ENCODE measurements at regions not wholly inside any gene's neighbourhood (a gene's known extent, or its start where the extent isn't known, plus 50 kb on each side); places are given as distances from the start of the nearest gene placed in this dataset.

GRCh38 chr15:25061808-25062550 lies 107.2 kb downstream of the SNRPN start:
- no peak for TF ChIP-seq CTCF (IDR thresholded peaks at IDR 0.05; ENCODE audit: low read depth, low read length)
- no peak for DNase-seq (ENCODE audit: extremely low read depth, low read depth)

DNA sequence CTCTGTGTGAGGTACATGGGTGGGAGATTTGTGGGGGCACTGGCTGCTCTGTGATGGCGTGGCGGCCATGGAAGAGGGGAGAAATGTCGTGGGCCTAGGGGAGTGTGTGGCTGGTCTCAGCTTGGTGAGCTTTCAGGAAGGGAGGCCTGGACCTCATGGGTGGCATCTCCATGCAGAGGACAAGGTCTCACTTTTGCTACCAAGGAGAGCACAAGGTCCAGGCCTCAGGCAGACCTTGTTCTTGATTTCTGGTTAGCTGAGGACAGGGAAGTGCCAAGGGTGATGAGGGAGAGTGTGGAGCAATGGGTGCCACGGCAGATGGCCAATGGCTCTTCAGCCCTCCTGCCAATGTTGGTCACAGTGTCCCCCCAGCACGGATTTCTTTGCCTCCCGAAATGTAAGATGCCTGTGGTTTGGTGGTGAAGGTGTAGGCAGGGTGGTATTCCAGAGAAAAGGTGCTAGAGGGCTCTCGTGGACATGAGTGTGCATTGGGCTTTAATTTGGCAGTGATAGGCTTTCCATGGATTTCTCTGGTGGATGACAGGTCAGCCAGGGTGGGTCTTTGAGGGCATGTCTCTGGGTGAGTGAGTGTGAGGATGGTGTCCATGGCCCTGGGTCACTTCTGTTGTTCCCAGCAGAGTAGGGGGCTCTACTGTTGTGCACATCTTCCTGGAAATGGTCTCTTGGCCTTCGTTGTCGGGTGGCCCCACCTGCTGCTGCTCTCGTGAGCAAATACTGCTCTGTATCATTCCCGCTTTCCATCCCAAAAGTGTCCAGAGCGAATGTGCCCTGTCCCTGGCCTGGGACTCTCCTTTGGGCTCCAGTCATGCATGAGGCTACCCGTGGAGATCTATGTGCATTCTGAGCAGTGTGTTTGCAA lies 108.0 kb downstream of the SNRPN start:
- no peak for TF ChIP-seq CTCF (IDR thresholded peaks at IDR 0.05; ENCODE audit: low read depth, low read length)

GRCh38 chr15:25065286-25065685 lies 110.5 kb downstream of the SNRPN start:
- no peak for DNase-seq (ENCODE audit: extremely low read depth, low read depth)
- no peak for TF ChIP-seq CTCF (IDR thresholded peaks at IDR 0.05; ENCODE audit: low read depth, low read length)

More for the DNA sequence above, 108.0 kb downstream of the SNRPN start:
- no peak for DNase-seq (ENCODE audit: extremely low read depth, low read depth)

DNA sequence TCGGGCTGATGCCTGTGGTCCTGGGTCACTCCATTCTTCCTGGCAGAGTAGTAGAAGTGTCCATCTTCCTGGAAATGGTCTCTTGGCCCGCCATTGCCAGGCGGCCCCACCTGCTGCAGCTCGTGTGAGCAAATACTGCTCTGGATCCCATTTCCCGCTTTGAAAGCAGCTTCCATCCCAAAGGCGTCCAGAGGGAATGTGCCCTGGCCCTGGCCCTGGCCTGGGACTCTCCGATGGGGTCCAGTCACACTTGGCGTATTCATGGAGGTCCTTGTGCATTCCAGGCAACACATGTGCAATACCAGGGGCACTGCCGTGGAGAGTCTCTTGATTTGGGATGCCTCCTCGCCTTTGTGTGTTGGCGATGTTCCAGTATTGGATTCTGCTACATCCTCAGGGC lies 111.1 kb downstream of the SNRPN start:
- TF ChIP-seq CTCF (IDR thresholded peaks at IDR 0.05; ENCODE audit: low read depth, low read length) = no peak
- no peak for DNase-seq (ENCODE audit: extremely low read depth, low read depth)

GRCh38 chr15:25066708-25067107 lies 111.9 kb downstream of the SNRPN start:
- no peak for DNase-seq (ENCODE audit: extremely low read depth, low read depth)
- no peak for TF ChIP-seq CTCF (IDR thresholded peaks at IDR 0.05; ENCODE audit: low read depth, low read length)

- DNase-seq (ENCODE audit: extremely low read depth, low read depth) = no peak
These were observed 113.0 kb downstream of the SNRPN start for GRCh38 chr15:25067725-25068309.

More at GRCh38 chr15:25067725-25068309, 113.0 kb downstream of the SNRPN start:
- no peak for TF ChIP-seq CTCF (IDR thresholded peaks at IDR 0.05; ENCODE audit: low read depth, low read length)
